ENCODE measurements at regions not wholly inside any gene's neighbourhood (a gene's known extent, or its start where the extent isn't known, plus 50 kb on each side); places are given as distances from the start of the nearest gene placed in this dataset.
"Not testable (repeated sequence)": the region's sequence is repeated elsewhere in the genome, so short reads cannot be mapped to it uniquely, and the experiment has no call there.

DNA sequence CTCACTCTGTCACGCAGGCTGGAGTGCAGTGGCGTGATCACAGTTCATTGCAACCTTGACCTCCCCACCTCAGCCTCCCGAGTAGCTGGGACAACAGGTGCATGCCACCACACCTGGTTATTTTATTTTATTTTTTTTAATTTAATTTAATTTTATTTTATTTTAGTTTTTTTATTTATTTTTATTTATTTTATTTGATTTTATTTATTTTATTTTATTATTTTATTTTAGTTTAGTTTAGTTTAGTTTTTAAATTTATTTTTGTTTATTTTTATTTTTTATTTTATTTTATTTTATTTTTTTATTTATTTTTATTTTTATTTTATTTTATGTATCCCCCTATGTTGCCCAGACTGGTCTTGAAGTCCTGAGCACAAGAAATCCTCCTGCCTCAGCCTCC, 202.3 kb upstream of the SLCO3A1 start:
- in situ Hi-C loops (cut with MboI) = no loop called here
- WGBS, 2 experiments (ENCODE audit: low coverage in 1 of 2, low lambda C conversion rate in 2 of 2, missing lambda C conversion rate in 2 of 2) = 42 to 54% methylated on average over 3 of the region's 3 CpGs
- TF ChIP-seq EZH2 (IDR thresholded peaks at IDR 0.05; ENCODE audit: insufficient read depth, poor library complexity, severe bottlenecking) (no peak), EZH2phosphoT487 (IDR thresholded peaks at IDR 0.05; ENCODE audit: insufficient read depth, low read depth) (no peak)

DNA sequence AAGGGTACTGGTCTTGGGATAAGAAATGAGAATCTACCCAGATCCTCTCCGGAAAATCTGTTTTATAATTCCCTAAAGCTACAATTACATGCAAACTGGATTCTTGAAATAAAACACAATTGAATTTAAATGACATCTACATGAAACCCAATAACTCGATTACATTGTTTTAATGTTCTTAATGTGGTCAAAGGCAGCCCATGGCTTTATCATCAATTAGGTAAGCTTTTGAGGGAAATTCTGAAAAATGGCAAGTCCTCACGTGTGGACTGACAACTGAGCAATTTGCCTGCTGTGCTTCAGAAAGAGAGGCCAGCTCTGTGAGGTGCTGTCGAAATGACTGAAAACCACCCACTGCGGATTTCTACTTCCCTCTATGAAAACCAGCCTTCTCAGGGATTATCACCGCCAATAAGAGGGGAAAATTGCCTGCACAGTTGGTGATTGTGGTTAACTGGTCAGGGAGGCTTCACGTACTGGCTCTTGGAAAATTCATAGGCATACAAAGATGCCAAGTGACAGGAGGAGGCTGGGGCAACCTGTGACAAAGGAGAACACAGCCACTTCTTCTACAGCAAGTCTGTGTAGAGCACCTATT, 200.8 kb upstream of the SLCO3A1 start:
- no peaks in the 10 kb centered on the region for H3K27me3 ChIP-seq (replicated peaks; ENCODE audit: insufficient read depth)
- no peak overlapping the region for H3K27ac ChIP-seq
- H3K79me2 ChIP-seq (ENCODE audit: insufficient read depth) = no peaks in the 10 kb centered on the region
- TF ChIP-seq EZH2phosphoT487 (IDR thresholded peaks at IDR 0.05; ENCODE audit: insufficient read depth, low read depth) (no peak), EZH2 (IDR thresholded peaks at IDR 0.05; ENCODE audit: insufficient read depth, poor library complexity, severe bottlenecking) (no peak)
- DNase-seq = no peak
- no peak overlapping the region for H3K9ac ChIP-seq
- in situ Hi-C loops (cut with MboI) = no loop called here
- no peak overlapping the region for H3K4me3 ChIP-seq
- no peaks in the 10 kb centered on the region for H3K9me3 ChIP-seq (ENCODE audit: low read depth)
- no peak overlapping the region for H2AFZ ChIP-seq
- H3K4me1 ChIP-seq (ENCODE audit: insufficient read depth) = no peaks in the 10 kb centered on the region
- no peaks in the 10 kb centered on the region for H4K20me1 ChIP-seq (ENCODE audit: insufficient read depth)
- 37 to 42% methylated on average over 7 of the region's 7 CpGs for WGBS, 2 experiments (ENCODE audit: low coverage in 1 of 2, low lambda C conversion rate in 2 of 2, missing lambda C conversion rate in 2 of 2)
- H3F3A ChIP-seq (ENCODE audit: insufficient read depth) = no peaks in the 10 kb centered on the region
- H3K4me2 ChIP-seq (ENCODE audit: unreplicated experiment) = no peak overlapping the region
- no peaks in the 10 kb centered on the region for H3K36me3 ChIP-seq (ENCODE audit: low read depth)
- no peaks in the 10 kb centered on the region for H3K9me2 ChIP-seq (ENCODE audit: insufficient read depth)

More for the DNA sequence above, 202.3 kb upstream of the SLCO3A1 start:
- H3K9me2 ChIP-seq (ENCODE audit: insufficient read depth) = no peaks in the 10 kb centered on the region
- H3F3A ChIP-seq (ENCODE audit: insufficient read depth) = no peaks in the 10 kb centered on the region
- no peak for DNase-seq
- no peak overlapping the region for H2AFZ ChIP-seq
- no peaks in the 10 kb centered on the region for H3K36me3 ChIP-seq (ENCODE audit: low read depth)
- no peak overlapping the region for H3K4me2 ChIP-seq (ENCODE audit: unreplicated experiment)
- H3K9ac ChIP-seq = no peak overlapping the region
- no peak overlapping the region for H3K4me3 ChIP-seq
- no peaks in the 10 kb centered on the region for H3K79me2 ChIP-seq (ENCODE audit: insufficient read depth)
- H3K27me3 ChIP-seq (replicated peaks; ENCODE audit: insufficient read depth) = no peaks in the 10 kb centered on the region
- H4K20me1 ChIP-seq (ENCODE audit: insufficient read depth) = no peaks in the 10 kb centered on the region
- no peaks in the 10 kb centered on the region for H3K4me1 ChIP-seq (ENCODE audit: insufficient read depth)
- no peak overlapping the region for H3K27ac ChIP-seq
- H3K9me3 ChIP-seq (ENCODE audit: low read depth) = no peaks in the 10 kb centered on the region

DNA sequence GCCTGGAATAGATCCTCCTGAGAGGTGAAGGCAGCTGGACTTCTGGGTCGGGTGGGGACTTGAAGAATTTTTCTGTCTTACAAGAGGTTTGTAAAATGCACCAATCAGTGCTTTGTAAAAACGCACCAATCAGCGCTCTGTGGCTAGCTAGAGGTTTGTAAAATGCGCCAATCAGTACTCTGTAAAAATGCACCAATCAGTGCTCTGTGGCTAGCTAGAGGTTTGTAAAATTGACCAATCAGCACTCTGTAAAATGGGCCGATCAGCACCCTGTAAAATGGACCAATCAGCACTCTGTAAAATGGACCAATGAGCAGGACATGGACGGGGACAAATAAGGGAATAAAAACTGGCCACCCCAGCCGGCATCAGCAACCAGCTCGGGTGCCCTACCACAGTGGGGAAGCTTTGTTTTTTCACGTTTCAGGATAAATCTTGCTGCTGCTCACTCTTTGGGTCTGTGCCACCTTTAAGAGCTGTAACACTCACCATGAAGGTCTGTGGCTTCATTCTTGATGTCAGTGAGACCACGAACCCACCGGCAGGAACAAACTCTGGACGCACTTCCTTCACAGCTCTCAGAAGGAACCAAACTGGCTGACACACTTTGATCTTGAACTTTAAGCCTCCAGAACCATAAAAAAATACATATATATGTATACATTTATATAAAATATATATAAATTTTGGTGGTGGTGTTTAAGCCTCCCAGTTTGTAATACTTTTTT, 197.8 kb upstream of the SLCO3A1 start:
- in situ Hi-C loops (cut with MboI) = not testable (repeated sequence)

DNA sequence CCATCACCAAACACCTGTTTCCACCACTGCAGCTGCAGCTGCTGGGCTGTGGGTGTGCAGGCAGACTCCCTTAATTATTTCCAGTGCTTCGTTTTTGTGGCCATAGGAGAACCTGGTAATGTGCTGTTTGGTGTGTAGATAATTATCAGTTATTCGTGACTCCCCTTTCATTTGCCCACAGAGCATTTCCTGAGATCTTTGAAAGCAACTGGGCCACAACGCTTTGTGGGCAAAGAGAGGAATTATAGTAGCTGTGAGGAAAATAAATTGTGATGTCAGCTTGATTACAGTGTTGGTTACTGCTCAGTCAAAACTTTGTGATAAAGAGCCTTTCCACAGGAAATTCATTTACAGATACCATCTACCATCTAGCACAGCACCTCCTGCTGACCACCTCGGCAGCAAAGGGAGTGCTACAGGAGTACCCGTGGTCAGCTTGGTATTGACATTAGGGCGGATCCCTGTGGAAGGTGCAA, 193.3 kb upstream of the SLCO3A1 start:
- no peaks in the 10 kb centered on the region for H3K79me2 ChIP-seq (ENCODE audit: insufficient read depth)
- no peak overlapping the region for H3K27ac ChIP-seq
- no peaks in the 10 kb centered on the region for H3K27me3 ChIP-seq (replicated peaks; ENCODE audit: insufficient read depth)
- H3K4me1 ChIP-seq (ENCODE audit: insufficient read depth) = no peaks in the 10 kb centered on the region
- no peak overlapping the region for H3K9ac ChIP-seq
- TF ChIP-seq EZH2 (IDR thresholded peaks at IDR 0.05; ENCODE audit: insufficient read depth, poor library complexity, severe bottlenecking) (no peak), EZH2phosphoT487 (IDR thresholded peaks at IDR 0.05; ENCODE audit: insufficient read depth, low read depth) (no peak)
- DNase-seq = no peak
- in situ Hi-C loops (cut with MboI) = no loop called here
- H2AFZ ChIP-seq = no peak overlapping the region
- no peak overlapping the region for H3K4me3 ChIP-seq
- H3K4me2 ChIP-seq (ENCODE audit: unreplicated experiment) = no peak overlapping the region
- H4K20me1 ChIP-seq (ENCODE audit: insufficient read depth) = no peaks in the 10 kb centered on the region
- no peaks in the 10 kb centered on the region for H3K36me3 ChIP-seq (ENCODE audit: low read depth)
- 31 to 32% methylated on average over 6 of the region's 6 CpGs for WGBS, 2 experiments (ENCODE audit: low coverage in 1 of 2, low lambda C conversion rate in 2 of 2, missing lambda C conversion rate in 2 of 2)
- no peaks in the 10 kb centered on the region for H3K9me2 ChIP-seq (ENCODE audit: insufficient read depth)
- no peaks in the 10 kb centered on the region for H3K9me3 ChIP-seq (ENCODE audit: low read depth)
- no peaks in the 10 kb centered on the region for H3F3A ChIP-seq (ENCODE audit: insufficient read depth)

More for the DNA sequence above, 197.8 kb upstream of the SLCO3A1 start:
- H3K79me2 ChIP-seq (ENCODE audit: insufficient read depth); H3K36me3 ChIP-seq (ENCODE audit: low read depth); H3K4me2 ChIP-seq (ENCODE audit: unreplicated experiment); DNase-seq; H3K4me3 ChIP-seq; H3F3A ChIP-seq (ENCODE audit: insufficient read depth); H3K4me1 ChIP-seq (ENCODE audit: insufficient read depth); H3K27ac ChIP-seq; H4K20me1 ChIP-seq (ENCODE audit: insufficient read depth); H3K27me3 ChIP-seq (replicated peaks; ENCODE audit: insufficient read depth); H3K9me2 ChIP-seq (ENCODE audit: insufficient read depth); H3K9me3 ChIP-seq (ENCODE audit: low read depth); H3K9ac ChIP-seq; H2AFZ ChIP-seq: not testable (repeated sequence)
- WGBS, 2 experiments (ENCODE audit: low coverage in 1 of 2, low lambda C conversion rate in 2 of 2, missing lambda C conversion rate in 2 of 2) = 57 to 58% methylated on average over 12 of the region's 12 CpGs
